BE2C (cell line): ENCODE measurements at regions not wholly inside any gene's neighbourhood (a gene's known extent, or its start where the extent isn't known, plus 50 kb on each side); places are given as distances from the start of the nearest gene placed in this dataset.

ENCODE experiments used
- DNase-seq: peaks from one replicate; pipeline ENCODE4 v3.0.0-alpha.2; 2020
- H3K27me3 ChIP-seq: fragments of 250-450 bp; sonication (Bioruptor Pico); 2 replicates; pipeline ENCODE4 v1.5.1; 2020; ENCODE audit warnings: mild to moderate bottlenecking
- H3K36me3 ChIP-seq: fragments of 250-450 bp; sonication (Bioruptor Pico); 2 replicates; pipeline ENCODE4 v1.5.1; 2020; ENCODE audit warnings: mild to moderate bottlenecking
- H3K4me1 ChIP-seq: fragments of 250-450 bp; sonication (Bioruptor Pico); 2 replicates; pipeline ENCODE4 v1.5.1; 2020
- H3K4me3 ChIP-seq: 2 replicates; pipeline ENCODE4 v1.5.1; 2011; ENCODE audit warnings: low read depth, low read length
- H3K9me3 ChIP-seq: fragments of 250-450 bp; sonication (Bioruptor Pico); 2 replicates; pipeline ENCODE4 v1.5.1; 2020
- TF ChIP-seq, protein P1 (sequence below): IDR thresholded peaks from 2 replicates; pipeline ENCODE4 v1.5.1; 2012; ENCODE audit warnings: mild to moderate bottlenecking, low read depth, low read length

DNA sequence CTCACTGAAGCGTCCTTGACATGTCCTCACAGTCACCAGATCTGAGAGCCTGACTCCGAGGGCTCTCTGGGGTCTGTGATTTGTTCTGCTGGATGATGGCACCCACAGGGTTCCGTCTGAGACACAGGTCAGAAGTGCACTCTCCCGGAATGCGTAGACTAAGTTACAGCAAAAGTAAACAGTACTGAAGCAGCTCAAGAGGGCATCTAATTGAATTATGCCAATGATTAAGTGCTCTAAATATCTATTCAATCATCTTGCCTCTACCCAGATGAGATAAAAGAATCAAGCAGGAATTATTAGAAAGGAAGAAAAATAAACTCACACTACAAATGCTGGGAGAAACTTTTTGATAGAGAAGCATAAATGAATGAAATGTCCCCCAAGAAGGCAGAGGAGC, 544.1 kb downstream of the SOX11 start:
- H3K9me3 ChIP-seq, result no peaks in the 10 kb centered on the region; the same call in 1 of the 2 replicates
- TF ChIP-seq, protein P1, sequence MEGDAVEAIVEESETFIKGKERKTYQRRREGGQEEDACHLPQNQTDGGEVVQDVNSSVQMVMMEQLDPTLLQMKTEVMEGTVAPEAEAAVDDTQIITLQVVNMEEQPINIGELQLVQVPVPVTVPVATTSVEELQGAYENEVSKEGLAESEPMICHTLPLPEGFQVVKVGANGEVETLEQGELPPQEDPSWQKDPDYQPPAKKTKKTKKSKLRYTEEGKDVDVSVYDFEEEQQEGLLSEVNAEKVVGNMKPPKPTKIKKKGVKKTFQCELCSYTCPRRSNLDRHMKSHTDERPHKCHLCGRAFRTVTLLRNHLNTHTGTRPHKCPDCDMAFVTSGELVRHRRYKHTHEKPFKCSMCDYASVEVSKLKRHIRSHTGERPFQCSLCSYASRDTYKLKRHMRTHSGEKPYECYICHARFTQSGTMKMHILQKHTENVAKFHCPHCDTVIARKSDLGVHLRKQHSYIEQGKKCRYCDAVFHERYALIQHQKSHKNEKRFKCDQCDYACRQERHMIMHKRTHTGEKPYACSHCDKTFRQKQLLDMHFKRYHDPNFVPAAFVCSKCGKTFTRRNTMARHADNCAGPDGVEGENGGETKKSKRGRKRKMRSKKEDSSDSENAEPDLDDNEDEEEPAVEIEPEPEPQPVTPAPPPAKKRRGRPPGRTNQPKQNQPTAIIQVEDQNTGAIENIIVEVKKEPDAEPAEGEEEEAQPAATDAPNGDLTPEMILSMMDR, result no peak

DNA sequence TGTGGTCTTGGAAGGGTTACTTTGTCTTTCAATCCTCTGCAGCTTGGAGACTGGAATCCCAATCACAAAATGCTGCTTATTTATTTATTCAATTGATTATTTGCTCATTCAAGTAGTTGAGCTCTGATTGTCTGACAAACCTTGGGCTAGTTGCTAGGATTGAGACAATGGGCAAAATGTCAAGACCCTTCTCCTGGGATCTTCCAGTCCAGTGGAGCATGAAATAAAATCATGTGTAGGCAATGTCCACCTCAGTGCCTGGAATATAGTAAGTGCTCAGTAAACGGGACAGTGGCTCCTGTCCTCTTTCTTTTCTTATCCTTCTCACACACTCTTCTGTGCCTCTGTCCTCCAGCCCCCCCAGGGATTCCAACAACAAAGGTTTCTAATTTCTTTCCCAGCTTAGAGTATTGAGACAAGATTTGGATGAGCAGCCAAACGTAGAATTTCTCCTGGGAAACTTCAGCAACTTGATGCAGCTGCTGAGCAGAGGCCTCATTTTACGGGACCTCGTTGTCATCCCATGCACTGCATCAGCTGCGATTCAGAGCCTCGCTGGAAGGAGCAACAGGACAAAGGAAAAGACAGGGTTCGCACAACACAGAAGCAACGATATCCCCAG, 545.0 kb downstream of the SOX11 start:
- Histone ChIP-seq H3K4me1 (no peaks in the 10 kb centered on the region), H3K36me3 (no peaks in the 10 kb centered on the region), H3K9me3 (no peaks in the 10 kb centered on the region; the same call in 1 of the 2 replicates), H3K4me3 (no peak overlapping the region), H3K27me3 (no peaks in the 10 kb centered on the region)
- TF ChIP-seq, protein P1, result no peak
- DNase-seq, result no peak

More for the DNA sequence above, 544.1 kb downstream of the SOX11 start:
- H3K4me1 ChIP-seq, result no peaks in the 10 kb centered on the region
- no peaks in the 10 kb centered on the region for H3K36me3 ChIP-seq
- no peak for DNase-seq
- no peak overlapping the region for H3K4me3 ChIP-seq
- no peaks in the 10 kb centered on the region for H3K27me3 ChIP-seq

DNA sequence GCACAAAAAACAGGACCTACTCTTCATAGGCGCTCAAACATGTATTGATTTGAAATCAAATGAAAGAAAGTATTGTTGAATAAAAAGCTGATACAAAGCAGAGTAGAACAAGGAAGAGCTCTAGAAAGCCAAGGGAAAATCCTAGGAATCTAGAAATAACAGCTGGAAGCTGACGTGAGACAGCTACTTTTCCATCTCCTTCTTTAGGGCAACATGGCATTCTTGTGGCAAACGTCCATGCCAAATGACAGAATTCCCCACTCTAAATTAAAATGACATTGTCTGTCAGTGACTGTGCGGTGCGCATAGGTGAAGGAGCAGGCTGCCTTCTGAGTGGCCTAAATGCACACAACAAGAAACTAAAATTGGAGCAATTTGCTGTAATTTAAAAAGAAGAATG, 557.4 kb downstream of the SOX11 start:
- H3K36me3 ChIP-seq, result no peaks in the 10 kb centered on the region
- no peaks in the 10 kb centered on the region for H3K27me3 ChIP-seq
- no peak for DNase-seq
- H3K4me1 ChIP-seq, result no peaks in the 10 kb centered on the region
- H3K4me3 ChIP-seq, result no peak overlapping the region
- H3K9me3 ChIP-seq, result no peaks in the 10 kb centered on the region; the same call in 1 of the 2 replicates
- TF ChIP-seq, protein P1, result no peak

DNA sequence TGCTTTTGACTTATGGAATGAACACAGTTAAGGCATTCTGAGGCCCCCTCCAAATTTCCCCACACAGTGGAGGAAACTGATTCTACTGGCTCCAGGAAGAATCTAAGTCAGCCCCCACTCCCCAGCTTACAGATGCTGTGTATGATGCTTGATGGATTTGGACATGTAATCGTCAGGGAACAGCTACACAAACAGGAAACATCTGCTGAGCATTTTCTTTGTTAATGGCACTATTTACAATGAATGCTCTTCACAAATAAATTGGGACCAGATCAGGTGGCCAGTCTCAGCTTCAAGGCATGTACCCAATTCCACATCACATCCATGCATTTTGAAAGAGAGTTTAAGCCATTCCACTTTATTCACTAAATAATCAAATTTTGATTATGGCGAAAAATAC, 562.3 kb downstream of the SOX11 start:
- H3K36me3 ChIP-seq, result no peaks in the 10 kb centered on the region
- DNase-seq, result no peak
- H3K4me1 ChIP-seq, result no peaks in the 10 kb centered on the region
- H3K4me3 ChIP-seq, result no peak overlapping the region
- no peaks in the 10 kb centered on the region; the same call in 1 of the 2 replicates for H3K9me3 ChIP-seq
- TF ChIP-seq, protein P1, result no peak
- no peaks in the 10 kb centered on the region for H3K27me3 ChIP-seq

DNA sequence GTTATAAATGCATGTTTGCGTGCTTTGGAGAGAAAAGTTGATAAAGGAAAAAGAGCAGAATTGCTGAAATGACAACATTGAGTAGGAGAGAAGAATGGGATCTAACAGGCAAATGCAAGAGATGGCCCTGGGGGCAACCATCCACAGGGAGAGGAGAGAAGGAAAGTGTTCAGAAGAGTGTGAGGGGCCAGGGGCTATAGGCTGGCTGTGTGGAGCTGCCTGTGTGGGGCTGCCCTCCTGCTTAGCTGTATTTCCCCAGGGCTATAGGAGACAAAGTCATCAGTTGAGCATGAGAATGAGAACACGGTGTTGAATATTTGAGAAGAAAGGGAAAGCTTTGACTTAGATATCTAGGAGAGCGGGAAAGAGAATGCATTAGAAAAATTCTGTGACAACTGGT, 572.0 kb downstream of the SOX11 start:
- TF ChIP-seq, protein P1, result no peak
- H3K4me3 ChIP-seq, result no peak overlapping the region
- no peaks in the 10 kb centered on the region for H3K9me3 ChIP-seq
- DNase-seq, result no peak
- no peaks in the 10 kb centered on the region for H3K36me3 ChIP-seq
- no peaks in the 10 kb centered on the region for H3K27me3 ChIP-seq
- no peaks in the 10 kb centered on the region for H3K4me1 ChIP-seq

DNA sequence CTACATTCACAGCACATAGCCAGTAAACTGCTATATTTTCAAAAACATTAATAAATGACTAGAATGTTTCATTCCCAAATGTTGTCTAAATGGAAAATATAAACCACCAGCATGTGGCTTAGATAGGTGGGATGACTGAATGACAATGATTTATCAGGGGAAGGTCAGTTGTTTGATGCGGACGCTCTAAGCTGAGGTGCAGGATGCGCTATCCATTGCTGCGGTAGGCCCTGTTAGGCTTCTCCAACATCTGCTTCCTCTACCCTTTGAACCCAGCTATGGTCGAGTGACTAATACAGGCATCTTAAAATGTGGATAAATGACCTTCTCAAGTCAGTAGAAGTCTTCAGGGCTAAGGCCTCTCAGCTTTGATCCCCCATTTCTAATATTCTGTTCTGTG, 584.2 kb downstream of the CMPK2 start:
- Histone ChIP-seq H3K4me1 (no peaks in the 10 kb centered on the region), H3K9me3 (no peaks in the 10 kb centered on the region), H3K4me3 (no peak overlapping the region), H3K27me3 (no peaks in the 10 kb centered on the region), H3K36me3 (no peaks in the 10 kb centered on the region)
- no peak for DNase-seq
- TF ChIP-seq, protein P1, result no peak
